Inflammatory macrophage (primary cell): ENCODE measurements at regions not wholly inside any gene's neighbourhood (a gene's known extent, or its start where the extent isn't known, plus 50 kb on each side); places are given as distances from the start of the nearest gene placed in this dataset.

Source experiments
- DNase-seq, 2 donors: peaks; one replicate each; pipeline ENCODE4 v3.0.0-alpha.2; 2020 to 2022

- DNase-seq, result no peak
These were observed 1006.4 kb upstream of the TMEM132C start for GRCh38 chr12:127260531-127260930.

GRCh38 chr12:127260999-127261398, 1006.0 kb upstream of the TMEM132C start:
- no peak for DNase-seq

GRCh38 chr12:127262615-127263014, 1004.4 kb upstream of the TMEM132C start:
- no peak for DNase-seq

GRCh38 chr12:127263621-127264020, 1003.3 kb upstream of the TMEM132C start:
- no peak for DNase-seq

GRCh38 chr12:127267128-127267527, 999.8 kb upstream of the TMEM132C start:
- DNase-seq, result no peak

GRCh38 chr12:127268213-127268612, 998.8 kb upstream of the TMEM132C start:
- peak; percentile 13 to 33 for DNase-seq

- no peak for DNase-seq
These were observed 998.1 kb upstream of the TMEM132C start for GRCh38 chr12:127268706-127269425.

- DNase-seq, result peak; percentile 91 to 94
These were observed 996.8 kb upstream of the TMEM132C start for GRCh38 chr12:127270193-127270592.

- DNase-seq, result no peak
These were observed 995.2 kb upstream of the TMEM132C start for GRCh38 chr12:127271776-127272175.

GRCh38 chr12:127272864-127273263, 994.1 kb upstream of the TMEM132C start:
- peak; percentile 71 to 77 for DNase-seq

- DNase-seq, result no peak
These were observed 993.3 kb upstream of the TMEM132C start for GRCh38 chr12:127273626-127274025.

GRCh38 chr12:127275416-127275815, 991.6 kb upstream of the TMEM132C start:
- peak in 1 of 2 donors; percentile 17 for DNase-seq

GRCh38 chr12:127277882-127278281, 989.1 kb upstream of the TMEM132C start:
- no peak for DNase-seq

- DNase-seq, result no peak
These were observed 988.6 kb upstream of the TMEM132C start for GRCh38 chr12:127278351-127278750.

- peak; percentile 36 to 58 for DNase-seq
These were observed 986.3 kb upstream of the TMEM132C start for GRCh38 chr12:127280393-127281275.

- DNase-seq, result no peak
These were observed 984.0 kb upstream of the TMEM132C start for GRCh38 chr12:127282786-127283565.

- peak; percentile 26 to 42 for DNase-seq
These were observed 982.9 kb upstream of the TMEM132C start for GRCh38 chr12:127284021-127284420.

- DNase-seq, result no peak
These were observed 982.0 kb upstream of the TMEM132C start for GRCh38 chr12:127284870-127285431.

- DNase-seq, result no peak
These were observed 980.7 kb upstream of the TMEM132C start for GRCh38 chr12:127286281-127286680.

- no peak for DNase-seq
These were observed 979.7 kb upstream of the TMEM132C start for GRCh38 chr12:127287256-127287655.

- no peak for DNase-seq
These were observed 976.7 kb upstream of the TMEM132C start for GRCh38 chr12:127290251-127290650.

- DNase-seq, result no peak
These were observed 974.2 kb upstream of the TMEM132C start for GRCh38 chr12:127292736-127293135.
